ENCODE measurements at regions not wholly inside any gene's neighbourhood (a gene's known extent, or its start where the extent isn't known, plus 50 kb on each side); places are given as distances from the start of the nearest gene placed in this dataset.

DNA sequence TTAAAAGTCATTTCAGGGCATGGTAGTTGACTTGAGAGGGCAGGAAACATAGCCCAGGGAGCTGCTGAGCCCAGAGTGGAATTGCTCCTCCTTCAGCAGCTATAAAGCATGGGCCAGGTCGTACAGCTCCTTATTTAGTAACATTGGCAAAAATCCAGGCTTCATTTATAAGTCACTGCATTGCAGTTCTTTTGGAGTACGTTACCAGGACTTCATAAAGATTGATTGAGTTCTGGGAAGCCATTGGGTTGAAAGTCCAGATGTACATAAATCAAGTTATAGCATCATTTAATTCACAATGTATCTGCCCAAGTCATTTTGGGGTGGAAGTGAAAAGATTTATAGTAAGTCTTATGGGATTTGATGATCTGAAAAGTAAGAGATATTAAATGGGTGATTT, 53.0 kb upstream of the ANKEF1 start:
- DNase-seq, result no peak

DNA sequence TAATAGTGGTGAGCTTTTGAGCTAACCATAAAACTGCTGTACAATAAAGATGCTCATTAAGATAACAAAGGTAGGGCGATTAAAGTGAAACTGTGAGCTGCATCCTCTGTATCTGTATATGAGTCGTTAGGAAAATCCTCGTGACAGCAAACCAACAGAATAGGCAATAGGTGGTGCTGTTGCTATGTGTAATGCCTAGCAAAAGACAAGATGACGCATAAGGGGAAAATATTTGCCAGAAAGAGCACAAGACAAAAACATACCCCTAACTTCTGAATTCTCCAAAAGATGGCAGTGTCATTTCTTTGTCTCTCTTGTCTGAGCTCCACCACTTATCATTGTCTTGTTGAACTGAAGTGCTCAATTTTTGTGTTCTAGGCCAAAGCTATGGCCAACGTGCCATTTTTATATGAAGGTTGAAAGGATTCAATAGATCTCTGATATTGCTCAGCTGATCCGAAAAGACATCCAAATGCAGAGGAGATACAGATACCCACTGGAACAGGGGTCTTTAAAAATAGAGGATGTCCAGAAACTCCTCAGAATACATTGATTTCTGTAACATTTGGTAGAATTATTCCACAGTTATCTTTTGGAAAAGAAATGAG, 56.3 kb upstream of the ANKEF1 start:
- no peak for DNase-seq

DNA sequence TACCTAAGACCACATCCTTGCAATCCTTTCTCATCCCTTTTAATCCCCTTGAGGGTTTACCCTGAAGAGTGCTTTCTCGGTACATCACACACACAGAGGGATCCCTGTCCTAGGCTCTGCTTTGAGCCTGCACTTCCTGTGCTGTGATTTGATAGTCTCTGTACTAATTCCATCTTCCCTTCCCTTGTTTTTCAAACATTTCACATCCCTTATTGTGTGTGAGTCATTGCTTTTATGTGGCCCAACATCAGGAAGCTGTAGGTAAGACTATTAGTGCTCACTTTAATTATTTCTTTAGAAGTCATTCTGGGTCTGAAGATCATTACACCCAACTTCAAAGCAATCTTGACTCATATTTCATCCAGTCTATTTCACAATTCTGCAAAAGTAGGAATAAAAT, 57.2 kb upstream of the ANKEF1 start:
- no peak for DNase-seq

DNA sequence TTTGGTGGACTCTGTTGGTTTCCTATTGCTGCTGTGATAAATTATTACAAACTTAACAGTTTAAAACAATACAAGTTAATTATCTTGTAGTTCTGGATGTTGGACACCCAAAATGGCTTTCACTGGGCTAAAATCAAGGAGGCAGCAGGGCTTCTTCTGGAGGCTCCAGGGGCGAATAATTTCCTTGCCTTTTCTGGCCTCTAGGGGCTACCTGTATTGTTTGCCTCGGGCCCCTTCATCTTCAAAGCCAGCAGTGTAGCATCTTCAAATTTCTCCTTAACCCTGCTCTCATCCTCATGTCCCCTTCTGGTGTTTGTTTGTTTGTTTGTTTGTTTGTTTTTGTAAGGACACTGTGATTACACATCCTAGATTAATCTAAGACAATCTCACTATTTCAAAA, 60.5 kb upstream of the ANKEF1 start:
- no peak for DNase-seq

DNA sequence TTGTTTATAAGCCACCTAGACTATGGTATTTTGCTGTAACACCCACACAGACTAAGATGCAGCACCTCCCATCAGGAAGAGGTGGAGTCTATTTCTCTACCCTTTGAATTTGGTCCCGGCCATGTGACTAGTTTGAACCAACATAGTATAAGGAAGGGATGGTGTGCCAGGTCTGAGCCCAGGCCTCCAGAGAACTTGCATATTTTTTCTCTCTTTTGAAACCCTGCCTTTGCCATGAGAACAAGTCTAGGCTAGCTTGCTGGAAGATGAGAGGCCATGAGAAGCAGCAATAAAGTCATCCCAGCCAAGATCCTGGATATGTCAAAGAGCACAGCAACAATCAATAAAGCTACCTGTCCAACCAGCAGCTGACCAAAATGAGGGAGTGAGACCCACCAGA, 63.0 kb upstream of the ANKEF1 start:
- no peak for DNase-seq

DNA sequence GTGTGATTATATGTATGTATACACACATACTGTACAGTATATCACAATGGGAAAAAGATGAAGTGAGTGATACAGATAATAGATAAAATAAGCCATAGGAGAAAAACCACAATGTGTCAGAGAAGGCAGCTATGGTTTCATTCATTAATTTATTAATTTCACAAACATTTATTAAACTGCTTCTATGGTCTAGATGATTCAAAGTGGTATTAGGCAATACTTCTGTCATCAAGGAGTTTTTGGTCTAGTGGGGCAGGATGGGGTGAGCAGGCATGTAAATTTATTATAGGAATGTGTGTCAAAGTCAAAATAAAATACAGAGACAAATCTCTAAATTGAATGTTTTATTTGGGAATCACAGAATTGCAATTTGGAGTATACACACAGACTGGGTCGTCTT, 65.2 kb upstream of the ANKEF1 start:
- DNase-seq, result no peak

DNA sequence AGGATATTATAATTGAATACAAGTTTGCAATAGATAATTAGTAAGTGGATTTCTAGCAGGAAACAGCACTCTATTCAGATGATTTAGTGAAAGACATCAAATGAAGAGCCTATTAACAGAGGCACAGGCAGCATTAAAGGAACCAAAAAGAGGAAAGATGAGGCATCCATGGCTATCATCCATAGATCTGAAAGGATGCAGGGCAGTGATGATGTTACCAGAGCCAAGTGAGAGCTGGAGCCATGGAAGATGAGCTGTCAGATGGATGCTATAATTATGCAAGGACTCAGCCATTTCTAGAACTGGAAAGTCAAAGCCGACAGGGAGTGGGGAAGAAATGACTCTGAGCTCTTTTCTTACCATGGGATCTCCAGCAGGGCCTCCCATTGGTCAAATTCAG, 66.8 kb upstream of the ANKEF1 start:
- DNase-seq, result no peak

DNA sequence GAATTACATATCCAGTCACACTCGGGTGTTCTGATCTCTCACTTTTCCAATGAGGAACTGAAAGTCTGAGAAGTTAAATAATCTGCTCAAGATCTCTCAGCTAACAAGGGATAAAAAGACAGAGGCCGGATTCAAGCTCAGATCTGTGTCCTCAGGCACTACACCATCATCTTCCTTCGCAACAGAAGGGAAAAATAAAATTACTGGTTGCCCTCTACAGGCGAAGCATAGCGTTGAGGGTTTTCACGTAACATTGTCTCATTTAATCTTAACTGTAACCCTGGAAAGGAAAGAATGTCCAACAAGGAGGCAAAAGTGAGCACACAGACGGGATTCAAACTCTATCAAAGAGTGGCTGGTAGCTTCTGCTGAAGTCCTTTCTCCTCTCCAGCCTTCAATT, 67.8 kb upstream of the ANKEF1 start:
- no peak for DNase-seq

DNA sequence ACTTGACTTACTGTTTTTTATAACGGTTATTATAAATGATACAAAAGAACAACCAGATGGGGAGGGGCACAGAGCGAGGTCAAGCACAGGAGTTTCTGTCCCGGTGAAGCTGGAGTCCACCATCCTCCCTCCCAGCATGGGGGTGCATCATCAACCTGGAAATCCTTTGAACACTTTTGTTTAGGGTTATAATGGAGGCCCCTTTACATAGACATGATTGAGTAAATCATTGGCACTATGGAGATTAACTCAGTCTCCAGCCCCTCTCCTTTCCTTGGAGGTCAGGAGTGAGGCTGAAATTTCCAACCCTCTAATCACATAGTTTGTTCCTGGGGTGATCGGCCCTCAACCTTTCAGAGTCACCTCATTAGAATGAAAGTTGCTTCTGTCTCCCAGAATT, 71.8 kb upstream of the ANKEF1 start:
- DNase-seq, result no peak

DNA sequence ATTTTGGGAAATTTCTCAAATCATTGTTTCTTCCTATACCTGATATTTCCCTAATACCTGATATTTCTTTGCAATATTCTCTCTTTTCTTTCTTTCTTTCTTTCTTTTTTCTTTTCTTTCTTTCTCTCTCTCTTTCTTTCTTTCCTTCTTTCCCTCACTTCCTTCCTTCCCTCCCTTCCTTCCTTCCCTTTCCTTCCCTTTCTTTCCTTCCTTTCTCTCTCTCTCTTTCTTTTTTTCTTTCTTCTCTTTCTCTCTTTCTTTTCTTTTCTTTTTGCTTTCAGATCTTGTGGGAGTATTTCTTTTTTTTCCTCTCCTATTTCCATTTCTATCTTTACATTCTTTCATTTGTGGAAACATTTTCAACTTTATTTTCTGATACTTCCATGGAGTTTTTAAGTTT, 76.1 kb upstream of the ANKEF1 start:
- no peak for DNase-seq

DNA sequence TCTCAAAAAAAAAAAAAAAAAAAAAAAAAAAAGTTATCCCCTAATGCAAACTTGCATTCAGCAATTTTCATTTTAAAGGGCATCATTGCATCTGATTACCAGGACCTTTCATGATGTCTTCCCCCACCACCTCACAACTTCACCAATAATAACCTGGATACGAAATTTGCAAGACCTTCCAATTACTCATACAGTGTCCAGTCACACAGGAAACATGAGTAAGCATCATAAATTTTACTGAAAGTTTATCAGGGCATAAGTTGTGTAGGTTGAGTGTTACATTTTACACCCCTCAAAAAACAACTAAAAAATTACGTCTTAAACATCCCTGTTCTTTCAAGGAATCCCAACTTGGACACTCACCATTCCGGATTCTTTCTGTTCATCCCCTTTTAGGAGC, 79.1 kb upstream of the ANKEF1 start:
- no peak for DNase-seq

DNA sequence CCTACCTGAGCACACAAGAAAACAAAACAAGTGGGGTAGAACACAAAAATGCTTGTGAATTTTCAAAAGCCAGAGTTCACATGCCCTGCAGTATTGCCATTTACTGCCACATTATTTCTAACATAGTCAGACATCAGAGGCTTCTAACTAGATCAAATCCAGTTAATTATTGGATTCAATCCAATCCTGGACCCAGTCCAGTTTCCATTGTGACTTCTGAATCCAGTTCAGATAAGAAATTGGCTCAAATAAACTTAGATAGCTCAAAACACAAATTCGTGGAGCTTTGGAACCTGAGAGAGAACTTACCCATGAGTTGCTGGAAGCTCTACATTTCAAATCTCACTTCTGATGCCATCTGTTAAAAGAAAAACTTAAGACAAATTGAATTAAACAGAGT, 85.2 kb upstream of the ANKEF1 start:
- no peak for DNase-seq

DNA sequence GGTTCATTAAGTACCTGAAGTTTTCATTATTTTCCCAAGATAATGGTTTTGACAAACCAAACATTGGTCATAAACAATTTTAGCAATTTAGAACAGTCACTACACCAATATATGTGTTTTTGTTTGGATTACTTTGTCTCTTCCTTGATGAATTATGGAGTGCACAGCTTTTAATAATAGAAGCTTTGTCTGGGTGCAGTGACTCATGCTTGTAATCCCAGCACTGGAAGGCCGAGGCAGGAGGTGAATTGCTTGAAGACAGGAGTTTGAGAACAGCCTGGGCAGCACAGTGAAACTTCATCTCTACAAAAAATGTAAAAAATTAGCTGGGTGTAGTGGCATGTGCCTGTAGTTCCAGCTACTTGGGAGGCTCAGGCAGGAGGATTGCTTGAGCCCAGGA, 89.4 kb upstream of the ANKEF1 start:
- no peak for DNase-seq

DNA sequence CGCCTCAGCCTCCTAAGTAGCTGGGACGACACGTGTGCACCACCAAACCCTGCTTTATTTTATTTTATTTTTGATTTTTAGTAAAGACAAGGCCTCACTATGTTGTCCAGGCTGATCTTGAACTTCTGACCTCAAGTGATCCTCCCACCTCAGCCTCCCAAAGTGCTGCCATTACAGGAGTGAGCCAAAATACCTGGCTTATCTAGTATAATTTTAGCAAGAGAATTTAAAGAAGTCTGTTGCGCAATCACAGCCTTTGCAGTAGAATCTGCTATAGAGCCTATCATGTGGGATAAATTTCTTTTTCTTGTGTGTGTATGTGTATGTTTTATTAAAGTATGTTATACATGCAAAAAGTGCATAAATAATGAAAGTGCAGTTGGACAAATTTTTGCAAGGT, 92.1 kb upstream of the ANKEF1 start:
- no peak for DNase-seq

DNA sequence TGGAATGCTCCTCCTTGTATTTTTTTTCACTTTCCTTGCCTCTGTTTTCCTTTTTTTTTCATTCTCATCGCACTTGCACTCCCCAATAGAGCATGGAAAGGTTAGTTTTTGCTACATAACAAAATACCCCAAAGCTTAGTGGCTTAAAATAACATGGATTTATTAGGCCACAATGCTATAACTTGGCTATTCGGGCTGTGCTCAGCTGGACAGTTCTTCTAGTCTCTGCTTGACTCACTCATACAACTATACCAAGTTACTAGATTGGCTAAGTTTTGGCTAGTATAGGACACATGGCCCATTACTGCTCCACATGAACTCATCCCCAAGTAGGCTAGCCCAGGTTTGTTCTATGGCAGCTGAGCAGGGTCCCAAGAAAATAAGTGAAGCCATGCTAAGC, 94.5 kb upstream of the ANKEF1 start:
- DNase-seq, result no peak

DNA sequence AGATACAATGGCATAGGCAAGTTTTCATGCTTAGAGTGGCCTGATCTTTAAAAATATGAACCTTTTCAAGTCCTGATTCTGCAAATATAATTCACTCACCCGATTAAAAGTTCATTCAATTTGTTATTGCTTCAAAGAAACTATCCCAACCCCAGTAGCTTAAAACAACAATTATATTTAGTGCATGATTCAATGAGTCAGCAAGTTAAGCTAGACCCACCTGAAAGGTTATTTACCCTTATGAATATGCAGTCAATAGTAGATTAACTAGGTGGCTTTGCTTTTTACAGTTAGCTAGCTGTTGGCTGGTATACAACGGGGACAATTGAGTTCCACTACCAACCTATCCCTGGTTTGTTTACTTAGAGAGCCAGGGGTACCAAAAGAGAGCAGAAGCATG, 95.6 kb upstream of the ANKEF1 start:
- DNase-seq, result no peak

DNA sequence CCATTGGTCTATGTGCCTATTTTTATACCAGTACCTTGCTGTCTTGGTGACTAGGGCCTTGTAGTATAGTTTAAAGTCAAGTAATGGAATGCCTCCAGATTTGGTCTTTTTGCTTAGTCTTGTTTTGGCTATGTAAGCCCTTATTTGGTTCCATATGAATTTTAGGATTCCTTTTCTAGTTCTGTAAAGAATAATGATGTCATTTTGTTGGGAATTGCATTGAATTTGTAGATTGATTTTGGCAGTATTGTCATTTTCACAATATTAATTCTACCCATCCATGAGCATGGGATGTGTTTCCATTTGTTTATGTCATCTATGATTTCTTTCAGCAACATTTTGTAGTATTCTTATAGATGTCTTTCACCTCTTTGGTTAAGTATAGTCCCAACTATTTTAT, 96.4 kb upstream of the PAK5 start:
- DNase-seq, result no peak

DNA sequence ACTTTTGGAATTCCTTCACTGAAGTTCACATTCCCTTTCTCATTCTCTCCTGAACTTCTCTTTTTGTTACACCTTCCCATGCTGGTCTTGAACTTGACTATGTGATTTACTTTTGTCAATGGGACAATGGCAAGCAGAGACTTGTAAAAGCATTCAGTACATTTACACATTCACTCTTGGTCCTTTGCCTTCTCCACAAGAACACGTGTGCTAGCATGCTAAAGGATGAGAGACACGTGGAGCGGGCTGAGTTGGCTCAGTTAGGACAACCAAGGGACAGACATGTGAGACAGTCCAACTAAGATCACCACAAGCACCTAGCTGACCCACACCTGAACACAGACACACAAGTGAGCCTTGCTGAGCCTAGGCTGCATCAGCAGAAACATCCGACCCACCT, 91.3 kb upstream of the PAK5 start:
- DNase-seq, result no peak

DNA sequence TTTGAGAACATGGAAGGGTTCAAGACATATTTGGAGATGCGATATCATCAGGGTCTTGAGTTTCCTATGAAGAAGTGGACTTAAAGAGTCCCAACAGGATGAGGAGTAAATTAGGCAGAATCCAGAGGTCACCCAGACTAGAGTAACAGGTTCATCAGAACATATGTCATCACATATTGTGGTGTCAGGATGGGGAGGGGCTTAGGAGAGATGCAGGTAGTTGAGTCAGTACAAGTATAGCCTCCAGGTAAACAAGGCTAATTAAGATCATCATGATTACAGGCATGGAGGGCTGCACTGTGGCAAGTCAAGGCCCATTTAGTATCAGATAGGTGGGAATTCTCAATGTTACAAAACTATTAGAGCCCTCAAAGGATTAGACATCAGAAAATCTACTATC, 90.1 kb upstream of the PAK5 start:
- no peak for DNase-seq

DNA sequence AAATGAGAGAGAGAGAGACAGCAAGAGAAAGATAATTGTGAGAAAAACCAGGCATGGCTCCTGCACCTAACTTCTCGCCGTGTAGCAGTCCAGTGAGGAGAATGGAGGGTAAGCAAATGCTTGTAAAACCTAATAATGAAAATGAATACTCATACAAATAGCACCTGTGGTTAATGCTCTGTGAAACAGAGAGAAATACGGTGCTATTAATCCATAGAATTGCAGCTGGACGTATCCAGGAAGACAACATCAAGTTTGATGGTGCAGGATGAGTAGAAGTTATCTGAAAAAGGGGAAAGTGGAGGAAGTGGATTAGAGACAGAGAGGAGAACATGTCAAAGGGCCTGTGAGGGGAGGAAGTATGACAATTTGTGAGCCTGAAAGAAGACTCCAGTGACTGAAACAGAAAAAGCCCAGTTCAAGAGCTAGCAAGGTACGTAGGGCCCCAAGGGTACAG, 89.4 kb upstream of the PAK5 start:
- no peak for DNase-seq

DNA sequence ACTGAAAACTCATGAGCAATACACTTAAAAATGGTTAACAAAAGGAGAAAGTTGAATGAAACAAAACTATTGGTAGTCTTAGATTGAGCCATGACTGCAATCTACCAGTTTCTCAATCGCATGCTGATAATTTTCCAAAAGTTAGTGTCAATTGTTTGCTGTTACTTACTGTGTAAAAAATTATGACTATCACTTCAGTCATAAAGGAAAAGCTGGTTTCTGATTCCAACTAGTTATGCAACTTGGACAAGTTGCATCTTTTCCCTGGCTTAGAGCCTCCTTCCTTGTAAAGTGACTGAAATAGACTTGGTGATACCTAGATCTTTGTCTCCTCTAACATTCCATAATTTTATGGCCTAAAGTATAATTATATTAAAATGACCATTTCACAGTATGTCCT, 88.3 kb upstream of the PAK5 start:
- DNase-seq, result no peak

DNA sequence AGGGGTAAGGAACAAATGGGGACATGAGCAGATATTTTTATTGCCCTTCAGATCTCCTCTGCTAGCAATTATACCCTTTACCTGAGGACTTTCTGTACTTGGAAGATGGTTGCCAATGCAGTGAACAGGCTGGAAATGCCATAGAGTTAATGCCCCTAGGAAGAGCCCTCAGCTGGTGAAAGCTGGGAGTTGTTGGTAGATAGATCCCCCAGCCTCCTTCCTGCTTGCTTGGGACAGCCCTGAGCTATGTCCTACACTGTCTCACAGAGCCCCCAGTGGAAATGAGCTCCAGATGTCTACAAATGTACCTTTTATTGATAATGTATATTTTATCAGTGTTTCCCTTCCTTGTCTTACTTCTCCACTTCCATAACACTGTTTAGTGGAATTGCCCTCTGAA, 87.6 kb upstream of the PAK5 start:
- DNase-seq, result no peak

DNA sequence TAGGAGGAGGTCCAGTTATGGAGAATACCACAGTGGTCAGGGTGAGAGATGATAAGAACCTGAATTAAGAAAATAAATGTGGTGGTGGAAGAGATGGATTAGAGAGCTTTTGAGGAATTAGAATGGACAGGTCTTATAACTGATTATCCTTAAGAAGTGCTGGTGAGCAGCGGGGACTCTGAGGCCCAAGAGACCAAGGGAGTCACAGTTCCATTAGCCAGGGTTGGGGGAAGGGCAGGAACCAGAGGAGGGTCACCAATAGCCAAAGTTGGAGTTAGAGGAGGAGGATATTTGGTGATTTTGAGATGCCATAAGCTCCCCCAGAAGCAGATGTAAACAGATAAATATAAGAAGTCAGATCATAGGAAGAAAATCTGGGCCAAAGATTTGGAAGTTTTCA, 87.1 kb upstream of the PAK5 start:
- no peak for DNase-seq

DNA sequence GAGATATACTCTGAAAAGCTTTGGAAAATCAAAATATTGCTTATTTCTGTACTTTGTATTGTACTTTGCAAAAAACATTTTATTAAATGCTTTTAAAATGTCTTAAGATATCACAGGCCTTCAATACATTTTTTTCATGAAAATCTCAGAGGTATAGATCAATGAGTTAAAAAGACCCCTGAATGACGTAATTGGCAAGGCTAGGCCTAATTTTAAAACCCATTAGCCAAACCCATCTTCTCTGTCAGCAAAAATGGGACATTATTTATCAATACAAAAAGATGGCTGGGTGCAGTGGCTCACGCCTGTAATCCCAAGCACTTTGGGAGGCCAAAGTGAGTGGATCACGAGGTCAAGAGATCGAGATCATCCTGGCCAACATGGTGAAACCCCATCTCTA, 84.8 kb upstream of the PAK5 start:
- no peak for DNase-seq

DNA sequence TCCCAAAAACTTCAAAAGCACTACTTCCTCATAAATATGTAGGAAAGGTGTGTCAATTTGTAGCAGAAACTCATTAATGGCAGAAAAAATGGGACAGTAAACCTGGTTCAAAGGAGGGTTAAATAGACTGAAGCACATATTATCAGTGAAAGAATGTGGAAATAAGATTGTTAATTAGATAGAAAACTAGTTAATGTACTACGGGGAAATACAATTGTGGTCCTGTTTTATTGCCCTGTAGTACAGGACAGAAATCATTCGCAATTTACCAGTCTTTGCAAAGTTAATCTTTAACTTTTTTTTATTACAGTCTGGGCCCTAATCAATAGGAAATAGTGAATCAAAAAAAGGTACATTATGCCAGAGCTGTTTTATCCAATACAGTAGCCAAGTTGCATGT, 82.0 kb upstream of the PAK5 start:
- DNase-seq, result no peak
